ENCODE measurements at regions not wholly inside any gene's neighbourhood (a gene's known extent, or its start where the extent isn't known, plus 50 kb on each side); places are given as distances from the start of the nearest gene placed in this dataset.
"Not testable (repeated sequence)": the region's sequence is repeated elsewhere in the genome, so short reads cannot be mapped to it uniquely, and the experiment has no call there.

- no peak for DNase-seq (ENCODE audit: low read depth in 2 of 2)
Measured at GRCh38 chr7:3162289-3162688, 118.6 kb upstream of the CARD11 start.

GRCh38 chr7:3162798-3163197, 119.1 kb upstream of the CARD11 start:
- DNase-seq (ENCODE audit: low read depth in 2 of 2), result not testable (repeated sequence)

GRCh38 chr7:3164380-3164792, 120.7 kb upstream of the CARD11 start:
- DNase-seq (ENCODE audit: low read depth in 2 of 2), result no peak

- no peak for DNase-seq (ENCODE audit: low read depth in 2 of 2)
Measured at GRCh38 chr7:3165681-3166580, 122.3 kb upstream of the CARD11 start.

- no peak for DNase-seq (ENCODE audit: low read depth in 2 of 2)
Measured at GRCh38 chr7:3167551-3167950, 123.9 kb upstream of the CARD11 start.

- DNase-seq (ENCODE audit: low read depth in 2 of 2), result no peak
Measured at GRCh38 chr7:3168370-3168769, 124.7 kb upstream of the CARD11 start.

- DNase-seq (ENCODE audit: low read depth in 2 of 2), result no peak
Measured at GRCh38 chr7:3168869-3169268, 125.2 kb upstream of the CARD11 start.

- DNase-seq (ENCODE audit: low read depth in 2 of 2), result no peak
Measured at GRCh38 chr7:3172768-3173280, 128.2 kb upstream of the SDK1 start.

GRCh38 chr7:3174515-3175284, 126.4 kb upstream of the SDK1 start:
- no peak for DNase-seq (ENCODE audit: low read depth in 2 of 2)

GRCh38 chr7:3175285-3175902, 125.7 kb upstream of the SDK1 start:
- no peak for DNase-seq (ENCODE audit: low read depth in 2 of 2)

- DNase-seq (ENCODE audit: low read depth in 2 of 2), result no peak
Measured at GRCh38 chr7:3176112-3177000, 124.7 kb upstream of the SDK1 start.

- no peak for DNase-seq (ENCODE audit: low read depth in 2 of 2)
Measured at GRCh38 chr7:3177271-3177670, 123.8 kb upstream of the SDK1 start.

GRCh38 chr7:3179456-3179855, 121.6 kb upstream of the SDK1 start:
- no peak for DNase-seq (ENCODE audit: low read depth in 2 of 2)

- DNase-seq (ENCODE audit: low read depth in 2 of 2), result no peak
Measured at GRCh38 chr7:3180604-3181003, 120.4 kb upstream of the SDK1 start.

GRCh38 chr7:3182055-3182454, 119.0 kb upstream of the SDK1 start:
- not testable (repeated sequence) for DNase-seq (ENCODE audit: low read depth in 2 of 2)

- DNase-seq (ENCODE audit: low read depth in 2 of 2), result no peak
Measured at GRCh38 chr7:3187444-3188040, 113.5 kb upstream of the SDK1 start.

GRCh38 chr7:3188946-3189345, 112.1 kb upstream of the SDK1 start:
- DNase-seq (ENCODE audit: low read depth in 2 of 2), result no peak

- DNase-seq (ENCODE audit: low read depth in 2 of 2), result no peak
Measured at GRCh38 chr7:3191548-3191947, 109.5 kb upstream of the SDK1 start.

- DNase-seq (ENCODE audit: low read depth in 2 of 2), result no peak
Measured at GRCh38 chr7:3192669-3193068, 108.4 kb upstream of the SDK1 start.

GRCh38 chr7:3193379-3194120, 107.5 kb upstream of the SDK1 start:
- no peak for DNase-seq (ENCODE audit: low read depth in 2 of 2)
